ENCODE measurements at regions not wholly inside any gene's neighbourhood (a gene's known extent, or its start where the extent isn't known, plus 50 kb on each side); places are given as distances from the start of the nearest gene placed in this dataset.

GRCh38 chr10:60450291-60450690, 60.6 kb upstream of the ANK3 start:
- TF ChIP-seq, protein P1, sequence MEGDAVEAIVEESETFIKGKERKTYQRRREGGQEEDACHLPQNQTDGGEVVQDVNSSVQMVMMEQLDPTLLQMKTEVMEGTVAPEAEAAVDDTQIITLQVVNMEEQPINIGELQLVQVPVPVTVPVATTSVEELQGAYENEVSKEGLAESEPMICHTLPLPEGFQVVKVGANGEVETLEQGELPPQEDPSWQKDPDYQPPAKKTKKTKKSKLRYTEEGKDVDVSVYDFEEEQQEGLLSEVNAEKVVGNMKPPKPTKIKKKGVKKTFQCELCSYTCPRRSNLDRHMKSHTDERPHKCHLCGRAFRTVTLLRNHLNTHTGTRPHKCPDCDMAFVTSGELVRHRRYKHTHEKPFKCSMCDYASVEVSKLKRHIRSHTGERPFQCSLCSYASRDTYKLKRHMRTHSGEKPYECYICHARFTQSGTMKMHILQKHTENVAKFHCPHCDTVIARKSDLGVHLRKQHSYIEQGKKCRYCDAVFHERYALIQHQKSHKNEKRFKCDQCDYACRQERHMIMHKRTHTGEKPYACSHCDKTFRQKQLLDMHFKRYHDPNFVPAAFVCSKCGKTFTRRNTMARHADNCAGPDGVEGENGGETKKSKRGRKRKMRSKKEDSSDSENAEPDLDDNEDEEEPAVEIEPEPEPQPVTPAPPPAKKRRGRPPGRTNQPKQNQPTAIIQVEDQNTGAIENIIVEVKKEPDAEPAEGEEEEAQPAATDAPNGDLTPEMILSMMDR (IDR thresholded peaks at IDR 0.05; ENCODE audit: insufficient read depth, low read depth, low read length, missing control alignments), result no peak
- no peak overlapping the region for H3K4me3 ChIP-seq (ENCODE audit: low read length)
- no peak for DNase-seq (ENCODE audit: low read depth)

GRCh38 chr10:60448246-60448645, 58.6 kb upstream of the ANK3 start:
- TF ChIP-seq, protein P1 (IDR thresholded peaks at IDR 0.05; ENCODE audit: insufficient read depth, low read depth, low read length, missing control alignments), result no peak
- no peak overlapping the region for H3K4me3 ChIP-seq (ENCODE audit: low read length)
- DNase-seq (ENCODE audit: low read depth), result no peak

DNA sequence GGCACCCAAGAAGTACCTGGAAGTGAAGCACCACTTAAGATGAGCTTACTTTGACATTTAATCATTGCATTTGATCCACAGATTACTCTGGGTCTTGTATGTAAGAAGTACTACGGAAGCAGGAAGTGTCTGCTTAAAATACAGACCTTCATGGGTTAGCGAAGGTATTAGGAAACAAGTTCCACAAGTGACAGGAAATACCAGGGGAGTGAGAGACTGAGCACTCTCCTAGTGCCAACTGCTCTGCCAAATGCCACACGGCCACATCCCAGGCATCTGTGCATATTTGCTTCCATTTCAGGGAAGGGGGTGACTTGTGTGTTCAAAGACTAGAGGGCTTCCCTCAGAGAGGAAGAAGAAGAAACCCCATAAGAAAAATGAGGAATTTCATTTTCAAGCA, 57.2 kb upstream of the ANK3 start:
- TF ChIP-seq, protein P1 (IDR thresholded peaks at IDR 0.05; ENCODE audit: insufficient read depth, low read depth, low read length, missing control alignments), result no peak
- no peak overlapping the region for H3K4me3 ChIP-seq (ENCODE audit: low read length)
- peak; percentile 52 for DNase-seq (ENCODE audit: low read depth)

DNA sequence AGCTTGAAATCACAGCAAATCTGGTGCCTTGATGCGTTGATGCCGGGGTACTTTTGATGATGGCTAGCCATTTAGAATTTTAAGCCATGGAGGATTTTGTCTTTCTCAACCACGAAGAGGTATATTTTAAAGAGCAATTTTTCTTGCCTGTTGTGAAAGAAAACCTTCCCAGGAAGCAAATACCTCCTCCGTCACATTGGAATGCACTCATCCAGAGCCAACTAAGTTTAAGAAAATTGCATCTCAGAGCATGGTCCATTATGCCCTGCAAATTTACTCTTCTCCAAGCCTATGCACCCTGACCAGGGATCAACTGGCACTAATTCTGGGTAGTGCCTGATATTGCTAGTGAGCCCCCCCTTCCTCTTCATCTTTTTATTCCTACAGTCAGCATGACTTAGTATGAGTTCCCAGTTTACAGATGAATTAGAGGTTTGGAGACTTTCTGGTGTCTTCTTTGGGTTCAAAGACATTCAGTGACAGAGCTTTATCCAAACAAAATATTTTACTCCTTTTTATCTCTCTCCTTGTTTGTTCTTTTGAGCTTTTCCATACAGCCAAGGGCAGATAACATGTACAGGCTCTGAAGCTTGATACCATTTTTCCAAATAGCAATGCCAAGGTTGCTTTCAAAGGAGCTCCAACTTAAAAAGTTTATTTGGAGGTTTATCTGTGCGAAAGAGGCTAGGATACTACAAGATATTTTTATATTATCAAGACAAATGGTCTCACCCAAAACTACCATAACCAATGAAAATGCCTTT, 56.6 kb upstream of the ANK3 start:
- no peak for DNase-seq (ENCODE audit: low read depth)
- TF ChIP-seq, protein P1 (IDR thresholded peaks at IDR 0.05; ENCODE audit: insufficient read depth, low read depth, low read length, missing control alignments), result no peak
- no peak overlapping the region for H3K4me3 ChIP-seq (ENCODE audit: low read length)

DNA sequence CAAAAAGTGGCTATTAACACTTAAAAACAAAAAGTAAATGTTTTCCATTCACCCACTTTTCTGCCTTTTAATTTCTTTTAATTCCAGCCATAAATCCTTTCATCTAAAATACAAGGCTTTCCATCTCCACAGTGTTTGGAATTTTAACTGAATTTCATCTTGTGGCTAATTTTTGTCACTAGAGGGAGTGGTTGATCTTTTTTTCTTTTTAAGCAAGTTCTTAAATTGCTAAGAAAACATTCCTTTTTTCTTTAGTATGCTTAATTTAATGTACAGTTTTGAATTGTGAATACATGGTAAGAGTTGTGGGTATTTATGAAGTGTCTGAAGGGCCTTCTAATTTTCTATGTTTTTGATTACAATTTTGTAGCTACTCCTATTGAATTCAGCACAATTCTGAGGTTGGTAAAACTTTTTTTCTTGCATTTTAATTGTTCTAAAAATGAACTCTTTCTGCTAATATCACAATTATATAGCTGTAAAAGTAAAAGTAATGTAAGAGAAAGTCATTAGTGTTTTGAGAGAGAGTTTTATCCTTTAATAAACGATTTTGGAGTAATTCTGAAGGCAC, 54.9 kb upstream of the ANK3 start:
- no peak overlapping the region for H3K4me3 ChIP-seq (ENCODE audit: low read length)
- TF ChIP-seq, protein P1 (IDR thresholded peaks at IDR 0.05; ENCODE audit: insufficient read depth, low read depth, low read length, missing control alignments), result peak; percentile 36
- peak; percentile 49 for DNase-seq (ENCODE audit: low read depth)

- no peak for DNase-seq (ENCODE audit: low read depth)
- TF ChIP-seq, protein P1 (IDR thresholded peaks at IDR 0.05; ENCODE audit: insufficient read depth, low read depth, low read length, missing control alignments), result no peak
- H3K4me3 ChIP-seq (ENCODE audit: low read length), result no peak overlapping the region
These were observed 53.7 kb upstream of the ANK3 start for GRCh38 chr10:60443346-60443745.

DNA sequence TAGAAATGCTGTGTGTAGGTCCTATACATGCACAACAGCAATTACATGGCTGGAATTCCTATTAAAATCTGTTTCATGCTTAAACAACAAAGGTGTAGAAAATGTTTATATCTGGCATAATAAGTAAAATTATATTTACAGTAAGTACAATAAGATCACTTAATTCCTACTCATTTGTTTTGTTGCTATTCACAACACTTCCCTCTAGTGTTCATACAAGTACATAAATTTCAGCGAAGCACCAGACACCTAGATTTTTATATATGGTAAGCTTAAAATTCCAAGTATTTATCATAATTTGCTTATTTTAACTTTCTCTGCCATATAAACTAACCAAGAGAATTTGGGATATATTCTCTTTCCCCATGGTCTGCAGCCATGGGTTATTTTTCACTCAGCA, 51.8 kb upstream of the ANK3 start:
- peak; percentile 34 for DNase-seq (ENCODE audit: low read depth)
- H3K4me3 ChIP-seq (ENCODE audit: low read length), result no peak overlapping the region
- TF ChIP-seq, protein P1 (IDR thresholded peaks at IDR 0.05; ENCODE audit: insufficient read depth, low read depth, low read length, missing control alignments), result peak; percentile 8

Data from epithelial cell of esophagus (primary cell).